ENCODE measurements at regions not wholly inside any gene's neighbourhood (a gene's known extent, or its start where the extent isn't known, plus 50 kb on each side); places are given as distances from the start of the nearest gene placed in this dataset.

GRCh38 chr2:186976329-186976728 is 127.4 kb upstream of the ZSWIM2 start:
- no peak overlapping the region for H3K4ac ChIP-seq (ENCODE audit: low read depth in 1 of 2, low read length in 2 of 2)
- no peaks in the 10 kb centered on the region for H3K79me1 ChIP-seq (replicated peaks; ENCODE audit: low read length, poor library complexity, severe bottlenecking)
- H3K4me1 ChIP-seq (ENCODE audit: control insufficient read depth, insufficient read depth, low read depth, low read length), result no peaks in the 10 kb centered on the region
- no peaks in the 10 kb centered on the region for H3K27me3 ChIP-seq (ENCODE audit: control insufficient read depth in 1 of 2, insufficient read depth in 1 of 2, low read length in 2 of 2)
- H4K8ac ChIP-seq (ENCODE audit: low read length), result no peak overlapping the region
- no peak overlapping the region for H2BK15ac ChIP-seq (ENCODE audit: low read depth, poor library complexity, severe bottlenecking)
- no peak overlapping the region for H3K4me3 ChIP-seq (ENCODE audit: insufficient read depth in 1 of 2, low read depth in 1 of 2, low read length in 2 of 2)
- H2BK120ac ChIP-seq (ENCODE audit: low read depth, low read length), result no peak overlapping the region
- no peak overlapping the region for H3K27ac ChIP-seq (ENCODE audit: low read length, poor library complexity, severe bottlenecking)
- H3K23ac ChIP-seq (ENCODE audit: low read length in 2 of 2), result no peak overlapping the region
- no peak overlapping the region for H2AFZ ChIP-seq (ENCODE audit: low read depth, low read length)
- H3K36me3 ChIP-seq (ENCODE audit: control insufficient read depth in 1 of 2, insufficient read depth in 2 of 2, low read depth in 1 of 2, low read length in 2 of 2), result no peaks in the 10 kb centered on the region
- H3K4me2 ChIP-seq (ENCODE audit: low read length, poor library complexity, severe bottlenecking), result no peak overlapping the region
- WGBS, result 91% methylated on average over 4 of the region's 5 CpGs
- H2BK12ac ChIP-seq (ENCODE audit: low read length in 2 of 2), result no peak overlapping the region
- no peaks in the 10 kb centered on the region for H3K9me3 ChIP-seq (ENCODE audit: control insufficient read depth, low read length)
- no peak overlapping the region for H4K91ac ChIP-seq (ENCODE audit: low read length)
- no peak for DNase-seq
- no peak overlapping the region for H2BK5ac ChIP-seq (ENCODE audit: low read depth, low read length, poor library complexity, severe bottlenecking)
- no peak overlapping the region for H3K18ac ChIP-seq (ENCODE audit: low read depth in 1 of 2, low read length in 2 of 2)
- no peak overlapping the region for H3K9ac ChIP-seq (ENCODE audit: low read length)
- H3K14ac ChIP-seq (ENCODE audit: low read length in 2 of 2), result no peak overlapping the region
- no peak overlapping the region for H2AK5ac ChIP-seq (ENCODE audit: low read length, severe bottlenecking)

GRCh38 chr2:186972281-186972970 is 123.5 kb upstream of the ZSWIM2 start:
- H3K27ac ChIP-seq (ENCODE audit: low read length, poor library complexity, severe bottlenecking), result no peak overlapping the region

GRCh38 chr2:186968277-186968676 is 119.3 kb upstream of the ZSWIM2 start:
- Histone ChIP-seq H3K9me3 (ENCODE audit: control insufficient read depth, low read length) (peaks cover 4% of the 10 kb centered on the region), H4K8ac (ENCODE audit: low read length) (no peak overlapping the region), H3K4me3 (ENCODE audit: insufficient read depth in 1 of 2, low read depth in 1 of 2, low read length in 2 of 2) (no peak overlapping the region), H3K36me3 (ENCODE audit: control insufficient read depth in 1 of 2, insufficient read depth in 2 of 2, low read depth in 1 of 2, low read length in 2 of 2) (no peaks in the 10 kb centered on the region), H2BK15ac (ENCODE audit: low read depth, poor library complexity, severe bottlenecking) (no peak overlapping the region), H3K23ac (ENCODE audit: low read length in 2 of 2) (no peak overlapping the region), H2AK5ac (ENCODE audit: low read length, severe bottlenecking) (no peak overlapping the region), H3K27ac (ENCODE audit: low read length, poor library complexity, severe bottlenecking) (no peak overlapping the region), H3K14ac (ENCODE audit: low read length in 2 of 2) (no peak overlapping the region), H4K91ac (ENCODE audit: low read length) (no peak overlapping the region), H3K4me1 (ENCODE audit: control insufficient read depth, insufficient read depth, low read depth, low read length) (no peaks in the 10 kb centered on the region), H3K4me2 (ENCODE audit: low read length, poor library complexity, severe bottlenecking) (no peak overlapping the region), H2BK120ac (ENCODE audit: low read depth, low read length) (no peak overlapping the region), H2BK5ac (ENCODE audit: low read depth, low read length, poor library complexity, severe bottlenecking) (no peak overlapping the region), H3K79me1 (replicated peaks; ENCODE audit: low read length, poor library complexity, severe bottlenecking) (no peaks in the 10 kb centered on the region), H3K4ac (ENCODE audit: low read depth in 1 of 2, low read length in 2 of 2) (no peak overlapping the region), H3K9ac (ENCODE audit: low read length) (no peak overlapping the region), H2AFZ (ENCODE audit: low read depth, low read length) (no peak overlapping the region), H3K27me3 (ENCODE audit: control insufficient read depth in 1 of 2, insufficient read depth in 1 of 2, low read length in 2 of 2) (no peaks in the 10 kb centered on the region), H3K18ac (ENCODE audit: low read depth in 1 of 2, low read length in 2 of 2) (no peak overlapping the region), H2BK12ac (ENCODE audit: low read length in 2 of 2) (no peak overlapping the region)
- 81% methylated on average over 4 of the region's 4 CpGs for WGBS
- DNase-seq, result no peak

More at GRCh38 chr2:186972281-186972970, 123.5 kb upstream of the ZSWIM2 start:
- H4K8ac ChIP-seq (ENCODE audit: low read length), result no peak overlapping the region
- H2BK12ac ChIP-seq (ENCODE audit: low read length in 2 of 2), result no peak overlapping the region
- H3K23ac ChIP-seq (ENCODE audit: low read length in 2 of 2), result no peak overlapping the region
- no peaks in the 10 kb centered on the region for H3K9me3 ChIP-seq (ENCODE audit: control insufficient read depth, low read length)
- H3K18ac ChIP-seq (ENCODE audit: low read depth in 1 of 2, low read length in 2 of 2), result no peak overlapping the region
- no peaks in the 10 kb centered on the region for H3K36me3 ChIP-seq (ENCODE audit: control insufficient read depth in 1 of 2, insufficient read depth in 2 of 2, low read depth in 1 of 2, low read length in 2 of 2)
- no peaks in the 10 kb centered on the region for H3K4me1 ChIP-seq (ENCODE audit: control insufficient read depth, insufficient read depth, low read depth, low read length)
- no peak overlapping the region for H2AFZ ChIP-seq (ENCODE audit: low read depth, low read length)
- H2AK5ac ChIP-seq (ENCODE audit: low read length, severe bottlenecking), result no peak overlapping the region
- no peaks in the 10 kb centered on the region for H3K79me1 ChIP-seq (replicated peaks; ENCODE audit: low read length, poor library complexity, severe bottlenecking)
- no peak overlapping the region for H4K91ac ChIP-seq (ENCODE audit: low read length)
- H3K4ac ChIP-seq (ENCODE audit: low read depth in 1 of 2, low read length in 2 of 2), result no peak overlapping the region
- H3K4me2 ChIP-seq (ENCODE audit: low read length, poor library complexity, severe bottlenecking), result no peak overlapping the region
- WGBS, result 89% methylated on average over 7 of the region's 7 CpGs
- H2BK120ac ChIP-seq (ENCODE audit: low read depth, low read length), result no peak overlapping the region
- H3K14ac ChIP-seq (ENCODE audit: low read length in 2 of 2), result no peak overlapping the region
- no peak overlapping the region for H3K4me3 ChIP-seq (ENCODE audit: insufficient read depth in 1 of 2, low read depth in 1 of 2, low read length in 2 of 2)
- no peaks in the 10 kb centered on the region for H3K27me3 ChIP-seq (ENCODE audit: control insufficient read depth in 1 of 2, insufficient read depth in 1 of 2, low read length in 2 of 2)
- H2BK5ac ChIP-seq (ENCODE audit: low read depth, low read length, poor library complexity, severe bottlenecking), result no peak overlapping the region
- no peak for DNase-seq
- H2BK15ac ChIP-seq (ENCODE audit: low read depth, poor library complexity, severe bottlenecking), result no peak overlapping the region
- no peak overlapping the region for H3K9ac ChIP-seq (ENCODE audit: low read length)

- no peak overlapping the region for H2BK5ac ChIP-seq (ENCODE audit: low read depth, low read length, poor library complexity, severe bottlenecking)
- H2BK12ac ChIP-seq (ENCODE audit: low read length in 2 of 2), result no peak overlapping the region
- H3K9ac ChIP-seq (ENCODE audit: low read length), result no peak overlapping the region
- H4K8ac ChIP-seq (ENCODE audit: low read length), result no peak overlapping the region
- H2AK5ac ChIP-seq (ENCODE audit: low read length, severe bottlenecking), result no peak overlapping the region
- no peaks in the 10 kb centered on the region for H3K36me3 ChIP-seq (ENCODE audit: control insufficient read depth in 1 of 2, insufficient read depth in 2 of 2, low read depth in 1 of 2, low read length in 2 of 2)
- no peak overlapping the region for H4K91ac ChIP-seq (ENCODE audit: low read length)
- no peak overlapping the region for H3K23ac ChIP-seq (ENCODE audit: low read length in 2 of 2)
- H3K27me3 ChIP-seq (ENCODE audit: control insufficient read depth in 1 of 2, insufficient read depth in 1 of 2, low read length in 2 of 2), result no peaks in the 10 kb centered on the region
- H3K4ac ChIP-seq (ENCODE audit: low read depth in 1 of 2, low read length in 2 of 2), result no peak overlapping the region
- H3K18ac ChIP-seq (ENCODE audit: low read depth in 1 of 2, low read length in 2 of 2), result no peak overlapping the region
- H2BK120ac ChIP-seq (ENCODE audit: low read depth, low read length), result no peak overlapping the region
- H3K27ac ChIP-seq (ENCODE audit: low read length, poor library complexity, severe bottlenecking), result no peak overlapping the region
- H2AFZ ChIP-seq (ENCODE audit: low read depth, low read length), result no peak overlapping the region
- no peak overlapping the region for H2BK15ac ChIP-seq (ENCODE audit: low read depth, poor library complexity, severe bottlenecking)
- no peak for DNase-seq
- H3K4me2 ChIP-seq (ENCODE audit: low read length, poor library complexity, severe bottlenecking), result no peak overlapping the region
- 66% methylated on average over 4 of the region's 4 CpGs for WGBS
- peaks cover 4% of the 10 kb centered on the region for H3K9me3 ChIP-seq (ENCODE audit: control insufficient read depth, low read length)
- H3K79me1 ChIP-seq (replicated peaks; ENCODE audit: low read length, poor library complexity, severe bottlenecking), result no peaks in the 10 kb centered on the region
- H3K4me1 ChIP-seq (ENCODE audit: control insufficient read depth, insufficient read depth, low read depth, low read length), result no peaks in the 10 kb centered on the region
- no peak overlapping the region for H3K14ac ChIP-seq (ENCODE audit: low read length in 2 of 2)
- no peak overlapping the region for H3K4me3 ChIP-seq (ENCODE audit: insufficient read depth in 1 of 2, low read depth in 1 of 2, low read length in 2 of 2)
These were observed 117.0 kb upstream of the ZSWIM2 start for GRCh38 chr2:186966015-186966414.
